HepG2 (cell line): ENCODE measurements at regions not wholly inside any gene's neighbourhood (a gene's known extent, or its start where the extent isn't known, plus 50 kb on each side); places are given as distances from the start of the nearest gene placed in this dataset.

Source experiments
- ATAC-seq: fragments of 200-7000 bp; cut with Tn5 transposase; 3 replicates; pipeline ENCODE4 v1.9.1; 2020; ENCODE audit warnings: mild to moderate bottlenecking, moderate library complexity
- BruUV-seq: library from RNA; stranded (reverse); fragments of 400-500 nt; replicated peaks from 2 replicates; lab custom pipeline; 2021; lab: Mats Ljungman, UMichigan
- CTCF ChIA-PET: fragments of 300-600 bp; formaldehyde crosslinking; extraction: SDS; loops from one replicate; lab custom pipeline; 2021; ENCODE audit warnings: low total read pairs, inconsistent platforms, low intra/inter-chr PET ratio; lab: Yijun Ruan, JAX
- POLR2A ChIA-PET: fragments of 350-600 bp; sonication (Branson Sonifier 250); formaldehyde crosslinking; loops from one replicate; lab custom pipeline; 2020; ENCODE audit warnings: antibody characterized with exemption, inconsistent platforms; lab: Yijun Ruan, JAX
- DNase-seq: peaks from one replicate; pipeline ENCODE4 v3.0.0-alpha.2; 2015; ENCODE audit warnings: low spot score
- FAIRE-seq: peaks from 3 replicates; lab custom pipeline; 2011; peaks lifted over from hg19 to GRCh38; lab: Jason Lieb, UNC
- H2AFZ ChIP-seq: one replicate; pipeline ENCODE4 v1.6.1; 2011; ENCODE audit warnings: low read length, inconsistent platforms
- H3K27ac ChIP-seq: fragments of 300-600 bp; 3 replicates; pipeline ENCODE4 v1.8.0; 2011; ENCODE audit warnings: mixed run types, mild to moderate bottlenecking, mixed read lengths, low read length, inconsistent platforms; ENCODE audit not compliant: insufficient read depth; ENCODE audit errors: extremely low read length
- H3K27me3 ChIP-seq, 2 experiments: fragments of 200-600 bp in 1 of 2; 2 replicates in 1 of 2; 3 replicates in 1 of 2; pipeline versions ENCODE4 v1.6.0 to v1.8.0; 2011; ENCODE audit warnings: low read length in 2 of 2, mild to moderate bottlenecking in 2 of 2, moderate library complexity in 2 of 2, inconsistent platforms in 1 of 2; ENCODE audit not compliant: insufficient read depth in 2 of 2, control insufficient read depth in 1 of 2
- H3K36me3 ChIP-seq, 2 experiments: fragments of 200-600 bp in 1 of 2; replicated peaks in 1 of 2; 2 replicates in 1 of 2; 3 replicates in 1 of 2; pipeline versions ENCODE4 v1.5.1 to v1.8.0; 2011; ENCODE audit warnings: low read length in 2 of 2, inconsistent platforms in 1 of 2; ENCODE audit not compliant: insufficient read depth in 2 of 2, control insufficient read depth in 1 of 2
- H3K4me1 ChIP-seq: 2 replicates; pipeline ENCODE4 v1.5.1; 2012; ENCODE audit warnings: low read length, inconsistent platforms; ENCODE audit not compliant: insufficient read depth
- H3K4me2 ChIP-seq: 2 replicates; pipeline ENCODE4 v1.6.0; 2011; ENCODE audit warnings: low read depth, low read length, inconsistent platforms
- H3K4me3 ChIP-seq, 3 experiments: fragments of 200-600 bp in 1 of 3; sonication (generic), shearing (Covaris generic) in 1 of 3; replicated peaks in 1 of 3; 2 replicates each; pipeline ENCODE4 v1.5.1; 2011 to 2016; ENCODE audit warnings: low read length in 3 of 3, inconsistent platforms in 2 of 3, low read depth in 2 of 3, mild to moderate bottlenecking in 2 of 3, control low read depth in 1 of 3, mixed read lengths in 1 of 3; ENCODE audit not compliant: insufficient read depth in 1 of 3
- H3K79me2 ChIP-seq: one replicate; pipeline ENCODE4 v1.6.1; 2011; ENCODE audit warnings: low read length, inconsistent platforms; ENCODE audit not compliant: insufficient read depth
- H3K9ac ChIP-seq: 2 replicates; pipeline ENCODE4 v1.6.0; 2011; ENCODE audit warnings: mild to moderate bottlenecking, low read depth, low read length, inconsistent platforms; ENCODE audit not compliant: insufficient read depth
- H3K9me3 ChIP-seq: 2 replicates; pipeline ENCODE4 v1.5.1; 2012; ENCODE audit warnings: mild to moderate bottlenecking, low read length
- H4K20me1 ChIP-seq: 2 replicates; pipeline ENCODE4 v1.6.0; 2011; ENCODE audit warnings: inconsistent platforms, mild to moderate bottlenecking, low read length, moderate library complexity; ENCODE audit not compliant: insufficient read depth
- ATF6 ChIP-seq: sonication (generic); formaldehyde crosslinking; conservative IDR thresholded peaks from 2 replicates; pipeline ENCODE4 v1.4.0; 2020; ENCODE audit warnings: missing genetic modification reagents
- MTA1 ChIP-seq: sonication (generic); formaldehyde crosslinking; IDR thresholded peaks from 2 replicates; pipeline ENCODE4 v1.4.0; 2020; ENCODE audit warnings: missing genetic modification reagents, mild to moderate bottlenecking, borderline replicate concordance
- NFE2L2 ChIP-seq: fragments of 150-350 bp; IDR thresholded peaks from 2 replicates; pipeline ENCODE4 v1.6.1; 2014; ENCODE audit warnings: low read length
- POGK ChIP-seq: sonication (generic); formaldehyde crosslinking; conservative IDR thresholded peaks from 2 replicates; pipeline ENCODE4 v1.8.0; 2022; ENCODE audit warnings: mild to moderate bottlenecking, moderate library complexity, missing genetic modification reagents
- RARG ChIP-seq: sonication (generic); formaldehyde crosslinking; IDR thresholded peaks from 2 replicates; pipeline ENCODE4 v1.4.0; 2020; ENCODE audit warnings: low read depth, mild to moderate bottlenecking, missing genetic modification reagents
- SP5 ChIP-seq: IDR thresholded peaks from 2 replicates; pipeline ENCODE4 v1.6.1; 2016; ENCODE audit warnings: low read depth, borderline replicate concordance
- ZNF136 ChIP-seq: sonication (generic); formaldehyde crosslinking; IDR thresholded peaks from 2 replicates; pipeline ENCODE4 v1.8.1; 2022; ENCODE audit warnings: low read depth, mild to moderate bottlenecking, moderate library complexity, missing genetic modification reagents
- ZNF337 ChIP-seq: sonication (generic); formaldehyde crosslinking; IDR thresholded peaks from 2 replicates; pipeline ENCODE4 v1.5.1; 2020; ENCODE audit warnings: missing genetic modification reagents, low read depth, mild to moderate bottlenecking, borderline replicate concordance
- ZNF740 ChIP-seq: sonication (generic); formaldehyde crosslinking; IDR thresholded peaks from 2 replicates; pipeline ENCODE4 v1.4.0; 2020; ENCODE audit warnings: missing genetic modification reagents
- ZNF773 ChIP-seq: sonication (generic); formaldehyde crosslinking; IDR thresholded peaks from 2 replicates; pipeline ENCODE4 v1.4.0; 2020; ENCODE audit warnings: missing genetic modification reagents, borderline replicate concordance
- in situ Hi-C: cut with HindIII; loops from 2 replicates; pipeline ENCODE4 v1.10.0; 2017; ENCODE audit warnings: low pct_unique_long_range_greater_than_20kb; ENCODE audit not compliant: extremely low pct_ligation_motif_present
- intact Hi-C: fragments of 100-400 bp; cut with micrococcal nuclease; formaldehyde crosslinking; loops from one replicate; pipeline ENCODE4 v1.10.0; 2022; ENCODE audit not compliant: unreplicated experiment

GRCh38 chr4:106582103-106582502, 213.5 kb upstream of the GIMD1 start:
- Histone ChIP-seq H3K27me3 (no peaks in the 10 kb centered on the region), H3K4me2 (no peak overlapping the region), H3K27ac (no peak overlapping the region), H3K36me3 (no peaks in the 10 kb centered on the region), H3K4me1 (no peaks in the 10 kb centered on the region), H3K9ac (no peak overlapping the region), H4K20me1 (no peaks in the 10 kb centered on the region)
- no peak for ATAC-seq
- no TSS peak for BruUV-seq
- no peak for FAIRE-seq
- TF ChIP-seq RARG (CRISPR knock-in tag) = no peak
- no peak for TF ChIP-seq ATF6 (CRISPR knock-in tag)
- no peak for TF ChIP-seq ZNF740 (CRISPR knock-in tag)
- no peak for TF ChIP-seq SP5 (CRISPR knock-in tag)
- no peak for TF ChIP-seq ZNF136
- TF ChIP-seq NFE2L2 = no peak
- no peak for TF ChIP-seq ZNF773 (CRISPR knock-in tag)
- TF ChIP-seq POGK (CRISPR knock-in tag) = no peak
- TF ChIP-seq MTA1 (CRISPR knock-in tag) = no peak
- TF ChIP-seq ZNF337 (CRISPR knock-in tag) = no peak
- TF ChIP-seq, all 625 proteins: peak for 0
- H3K79me2 ChIP-seq = no peaks in the 10 kb centered on the region
- no peak for DNase-seq
- in situ Hi-C loops (no loop called here), intact Hi-C loops (no loop called here)
- H2AFZ ChIP-seq = no peak overlapping the region
- no peaks in the 10 kb centered on the region for H3K9me3 ChIP-seq
- ChIA-PET POLR2A (no interaction called here), CTCF (no interaction called here)
- H3K4me3 ChIP-seq = no peak overlapping the region
